ENCODE measurements at regions not wholly inside any gene's neighbourhood (a gene's known extent, or its start where the extent isn't known, plus 50 kb on each side); places are given as distances from the start of the nearest gene placed in this dataset.

DNA sequence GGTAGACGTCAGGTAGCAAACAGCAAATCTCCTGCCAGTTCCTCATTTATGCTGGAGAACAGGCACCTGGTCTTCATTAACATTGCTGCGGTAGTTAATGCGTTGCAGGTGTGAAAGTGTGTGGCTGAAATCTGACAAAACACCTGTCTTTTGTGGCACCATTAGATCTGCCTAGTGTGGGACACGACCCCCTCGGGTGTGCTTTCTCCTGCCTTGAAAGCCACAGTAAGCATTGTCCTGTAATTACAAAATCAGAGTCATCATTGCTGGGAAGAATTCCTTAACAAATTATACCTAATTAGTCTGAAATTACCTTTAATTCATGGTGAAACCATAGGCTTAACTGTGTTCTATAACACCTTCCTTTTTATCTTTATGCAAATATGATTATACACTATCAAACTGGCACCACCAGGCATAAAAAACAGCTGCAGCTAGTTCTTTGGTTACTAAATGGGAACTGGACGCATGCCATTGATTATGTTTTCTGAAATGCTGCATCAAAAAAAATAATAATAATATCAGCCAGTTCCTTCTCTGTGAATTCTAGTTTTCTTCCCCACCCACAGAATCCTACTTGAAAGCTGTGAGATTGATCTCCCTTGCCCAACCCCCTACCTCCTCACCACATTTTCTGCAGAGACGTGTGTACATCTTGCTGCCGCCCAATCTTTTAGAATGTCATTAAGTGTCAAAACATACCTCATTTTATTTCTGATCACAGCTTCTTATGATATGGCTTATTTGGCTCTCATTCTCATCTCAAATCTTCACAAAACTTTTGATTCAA, 374.0 kb downstream of the NFIB start:
- Histone ChIP-seq H3K79me2 (ENCODE audit: insufficient read depth, low read length) (no peaks in the 10 kb centered on the region), H2BK5ac (ENCODE audit: insufficient read length, low read length) (no peak overlapping the region), H3K23ac (ENCODE audit: insufficient read length, low read depth, low read length) (no peak overlapping the region), H3K4me1 (ENCODE audit: insufficient read depth, low read length) (no peaks in the 10 kb centered on the region), H4K20me1 (ENCODE audit: control insufficient read depth, insufficient read depth, insufficient read length) (no peaks in the 10 kb centered on the region), H4K91ac (ENCODE audit: insufficient read length, low read depth, low read length) (no peak overlapping the region), H2BK12ac (ENCODE audit: insufficient read length, low read depth, low read length) (no peak overlapping the region), H3K4me2 (ENCODE audit: insufficient read depth, insufficient read length, low read length) (no peak overlapping the region), H3K27me3 (ENCODE audit: insufficient read depth, low read length) (no peaks in the 10 kb centered on the region), H4K5ac (ENCODE audit: insufficient read length, low read depth, low read length) (no peak overlapping the region), H2BK15ac (ENCODE audit: low read depth, low read length) (no peak overlapping the region), H3K56ac (ENCODE audit: insufficient read length, low read depth, low read length) (no peak overlapping the region), H3K9ac (ENCODE audit: extremely low read depth, insufficient read length, low read length) (no peak overlapping the region), H3K4ac (ENCODE audit: low read depth, low read length) (no peak overlapping the region), H3K27ac (ENCODE audit: insufficient read length, low read depth, low read length) (no peak overlapping the region), H3K9me3 (ENCODE audit: control insufficient read depth, low read depth, low read length) (no peaks in the 10 kb centered on the region), H2BK20ac (ENCODE audit: low read depth, low read length, poor library complexity, severe bottlenecking) (no peak overlapping the region), H2AK5ac (ENCODE audit: insufficient read length, low read length) (no peak overlapping the region), H4K8ac (replicated peaks; ENCODE audit: insufficient read length, low read depth, low read length) (no peak overlapping the region), H3K23me2 (ENCODE audit: insufficient read length, low read depth, low read length, poor library complexity, severe bottlenecking) (no peaks in the 10 kb centered on the region), H3T11ph (ENCODE audit: low read length) (no peak overlapping the region), H2BK120ac (ENCODE audit: low read depth, low read length, poor library complexity, severe bottlenecking) (no peak overlapping the region), H3K14ac (ENCODE audit: insufficient read depth, low read length) (no peak overlapping the region; the same call in 1 of the 2 replicates), H3K79me1 (ENCODE audit: insufficient read depth, low read depth, low read length, poor library complexity, severe bottlenecking) (no peaks in the 10 kb centered on the region), H2AFZ (ENCODE audit: low read length) (no peak overlapping the region), H3K18ac (ENCODE audit: insufficient read length, low read depth, low read length) (no peak overlapping the region)
- Mint-ChIP-seq H3K4me3 (no peak overlapping the region), H3K4me1 (peaks cover 16 to 18% of the 10 kb centered on the region in 2 experiments), H3K27ac (no peak overlapping the region; a peak in 1 of 7 replicates), H3K9me3 (no peaks in the 10 kb centered on the region), H3K36me3 (ENCODE audit: insufficient read depth in 1 of 3, low read depth in 3 of 3) (no peaks in the 10 kb centered on the region), H3K27me3 (ENCODE audit: low read depth) (no peaks in the 10 kb centered on the region)
- no CpG with 5 or more reads among the region's 8 CpGs for WGBS (ENCODE audit: extremely low coverage, insufficient read length, low lambda C conversion rate)
- no peak for DNase-seq
- TF ChIP-seq CTCF (conservative IDR thresholded peaks at IDR 0.05): no peak
